OCI-LY3 (cell line): ENCODE measurements at regions not wholly inside any gene's neighbourhood (a gene's known extent, or its start where the extent isn't known, plus 50 kb on each side); places are given as distances from the start of the nearest gene placed in this dataset.

Source experiments
- EZH2phosphoT487 ChIP-seq: fragments of 200-600 bp; shearing (Covaris generic); IDR thresholded peaks from 2 replicates; pipeline ENCODE4 v1.6.1; 2018; ENCODE audit warnings: antibody characterized with exemption, mixed run types, low read depth
- TF ChIP-seq, protein P1 (sequence below): fragments of 200-600, 300-600 bp; sonication (generic); IDR thresholded peaks from 2 replicates; pipeline ENCODE4 v1.5.1; 2014; ENCODE audit warnings: antibody characterized with exemption, low read length, low read depth

DNA sequence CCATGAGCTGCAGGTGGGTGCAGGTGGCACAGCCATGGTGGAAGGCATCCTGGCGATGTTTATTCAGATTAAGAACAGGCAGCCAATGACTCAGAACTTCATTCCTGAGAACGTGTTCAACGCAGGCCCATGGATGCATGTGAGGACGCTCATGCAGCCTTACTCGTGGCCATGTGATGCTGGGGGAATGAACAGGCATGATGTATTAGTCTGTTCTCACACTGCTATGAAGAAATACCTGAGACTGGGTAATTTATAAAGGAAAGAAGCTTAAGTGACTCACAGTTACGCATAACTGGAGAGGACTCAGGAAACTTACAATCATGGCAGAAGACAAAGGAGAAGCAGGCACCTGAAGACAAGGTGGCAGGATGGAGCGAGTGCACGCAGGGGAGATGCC is 146.6 kb downstream of the RNASET2 start:
- TF ChIP-seq, protein P1, sequence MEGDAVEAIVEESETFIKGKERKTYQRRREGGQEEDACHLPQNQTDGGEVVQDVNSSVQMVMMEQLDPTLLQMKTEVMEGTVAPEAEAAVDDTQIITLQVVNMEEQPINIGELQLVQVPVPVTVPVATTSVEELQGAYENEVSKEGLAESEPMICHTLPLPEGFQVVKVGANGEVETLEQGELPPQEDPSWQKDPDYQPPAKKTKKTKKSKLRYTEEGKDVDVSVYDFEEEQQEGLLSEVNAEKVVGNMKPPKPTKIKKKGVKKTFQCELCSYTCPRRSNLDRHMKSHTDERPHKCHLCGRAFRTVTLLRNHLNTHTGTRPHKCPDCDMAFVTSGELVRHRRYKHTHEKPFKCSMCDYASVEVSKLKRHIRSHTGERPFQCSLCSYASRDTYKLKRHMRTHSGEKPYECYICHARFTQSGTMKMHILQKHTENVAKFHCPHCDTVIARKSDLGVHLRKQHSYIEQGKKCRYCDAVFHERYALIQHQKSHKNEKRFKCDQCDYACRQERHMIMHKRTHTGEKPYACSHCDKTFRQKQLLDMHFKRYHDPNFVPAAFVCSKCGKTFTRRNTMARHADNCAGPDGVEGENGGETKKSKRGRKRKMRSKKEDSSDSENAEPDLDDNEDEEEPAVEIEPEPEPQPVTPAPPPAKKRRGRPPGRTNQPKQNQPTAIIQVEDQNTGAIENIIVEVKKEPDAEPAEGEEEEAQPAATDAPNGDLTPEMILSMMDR = no peak
- TF ChIP-seq EZH2phosphoT487 = no peak
